NCI-H2107 treated with DMSO at 0.1 percent for 48 hours (cell line): ENCODE measurements at regions not wholly inside any gene's neighbourhood (a gene's known extent, or its start where the extent isn't known, plus 50 kb on each side); places are given as distances from the start of the nearest gene placed in this dataset.

Source experiments
- DNase-seq: peaks from one replicate; lab custom pipeline; 2025; ENCODE audit not compliant: unreplicated experiment; lab: John Stamatoyannopoulos, UW

DNA sequence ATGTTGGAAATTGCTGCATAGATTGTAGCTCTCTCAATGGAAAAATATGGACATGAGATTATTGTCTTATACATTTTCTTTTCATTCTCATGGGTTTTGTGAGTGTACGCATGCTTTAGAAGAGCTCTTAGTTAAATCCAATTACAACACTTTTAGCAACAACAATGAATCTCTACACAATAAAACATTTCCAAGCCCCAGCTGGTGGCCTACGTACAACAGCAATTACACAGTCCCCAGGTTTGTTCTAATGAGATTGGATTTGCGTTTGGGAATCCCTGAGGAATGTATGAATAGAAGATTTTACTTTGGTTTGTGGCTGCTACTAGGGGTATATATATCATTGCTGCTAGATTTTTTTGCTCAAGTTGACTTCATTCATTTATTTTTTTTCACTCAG is 98.6 kb downstream of the FHDC1 start:
- DNase-seq: peak; percentile 55

DNA sequence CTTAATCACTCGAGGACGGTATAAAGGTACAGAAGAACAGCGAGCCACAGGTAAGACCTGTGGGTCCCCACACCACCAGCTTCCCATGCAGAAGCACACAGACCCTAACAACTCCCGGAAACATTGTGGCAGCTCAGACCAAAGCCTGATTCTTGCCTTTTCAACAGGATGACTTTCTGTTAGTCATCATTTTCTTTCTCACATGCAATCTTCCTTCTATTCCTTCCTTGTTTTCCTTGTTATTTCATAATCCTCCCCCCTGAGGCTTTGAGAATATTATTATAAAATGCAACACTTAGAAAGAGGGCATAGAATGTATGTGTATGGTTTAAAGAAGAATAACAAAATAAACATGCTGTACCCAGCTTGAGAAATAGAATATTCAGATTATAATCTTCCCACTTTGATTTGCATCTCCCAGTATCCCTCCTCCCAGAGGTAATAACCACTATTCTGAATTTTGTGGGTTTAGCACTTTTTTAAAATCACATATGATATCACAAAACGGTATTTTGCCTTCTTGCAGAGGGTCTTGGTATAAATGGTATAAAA is 100.9 kb downstream of the FHDC1 start:
- DNase-seq: no peak

DNA sequence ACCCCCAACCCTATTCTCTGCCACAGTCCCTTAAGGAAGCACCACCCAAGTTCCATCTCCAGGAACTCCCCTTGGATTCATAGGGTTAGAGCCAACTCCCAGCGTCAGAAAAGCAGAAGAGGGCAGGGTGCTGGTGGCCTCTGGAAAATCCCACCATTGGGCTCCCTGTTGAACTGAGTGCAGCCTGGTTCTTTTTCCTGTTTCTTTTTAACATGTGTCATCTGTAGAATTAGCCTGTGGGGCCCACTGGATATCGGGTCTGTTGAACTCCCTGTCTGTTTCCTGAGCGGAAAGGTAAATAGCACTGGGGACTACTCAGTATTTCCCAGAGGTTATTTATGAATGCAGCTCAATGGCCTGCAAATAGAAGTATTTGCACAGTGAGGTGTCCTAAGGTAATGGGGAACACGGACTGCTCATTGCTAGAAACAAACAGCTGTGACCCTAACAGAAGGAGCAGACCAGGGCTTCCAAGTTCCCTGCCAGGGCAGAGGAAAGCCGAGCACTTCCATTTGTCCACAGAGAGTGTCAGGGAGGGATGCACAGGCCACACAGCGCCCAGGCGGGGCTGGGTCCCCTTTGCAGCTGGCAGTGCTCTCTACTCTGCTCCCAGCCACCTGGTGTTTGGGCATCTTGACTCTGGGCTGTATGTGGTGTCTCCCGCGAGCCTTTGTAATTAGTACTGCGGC is 102.6 kb downstream of the FHDC1 start:
- DNase-seq: peak; percentile 31

DNA sequence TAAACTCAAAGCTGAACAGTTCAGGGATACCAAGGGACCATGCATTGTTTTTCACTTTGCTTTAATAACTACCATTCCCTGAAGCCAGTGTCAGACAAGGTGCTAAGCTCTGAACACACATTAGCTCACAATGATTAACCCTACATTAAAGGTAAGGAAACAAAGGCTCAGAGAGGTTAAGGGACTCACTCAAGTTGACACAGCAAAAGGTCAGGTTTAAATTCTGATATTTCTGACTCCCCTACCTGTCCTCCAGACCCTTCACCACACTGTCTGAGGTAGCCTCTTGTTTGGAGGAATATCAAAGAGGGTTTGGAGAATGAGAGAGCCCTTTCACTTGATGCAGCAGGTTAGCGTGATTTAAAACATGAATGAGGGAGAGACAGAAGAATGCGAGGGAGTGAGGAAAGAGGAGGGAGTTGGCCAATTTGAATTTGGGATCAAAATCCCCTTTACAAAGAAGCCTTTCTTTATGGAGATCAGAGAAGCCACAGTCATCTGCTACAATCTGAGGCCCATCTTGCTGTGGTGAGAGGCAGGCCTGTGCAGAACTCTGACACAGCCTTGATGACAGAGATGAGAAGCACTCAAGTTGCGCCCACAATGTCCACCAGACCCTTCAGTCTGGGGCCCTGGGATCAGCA is 103.5 kb downstream of the FHDC1 start:
- DNase-seq: no peak

DNA sequence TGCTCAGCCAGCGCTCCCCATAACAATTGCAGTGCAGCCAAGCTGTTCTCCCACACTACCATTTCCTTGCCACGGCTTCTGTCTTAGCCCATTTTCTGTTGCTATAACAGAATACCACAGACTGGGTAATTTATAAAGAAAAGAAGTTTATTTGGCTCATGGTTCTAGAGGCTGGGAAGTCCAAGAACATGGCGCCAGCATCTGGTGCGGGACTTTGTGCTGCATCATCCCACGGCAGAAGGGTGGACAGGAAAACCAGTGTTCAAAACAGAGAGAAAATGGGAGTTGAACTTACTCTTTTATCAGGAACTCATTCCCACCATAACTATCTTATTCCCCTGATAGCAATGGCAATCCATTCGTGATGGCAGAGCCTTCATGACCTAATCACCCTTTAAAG is 104.6 kb downstream of the FHDC1 start:
- DNase-seq: no peak

DNA sequence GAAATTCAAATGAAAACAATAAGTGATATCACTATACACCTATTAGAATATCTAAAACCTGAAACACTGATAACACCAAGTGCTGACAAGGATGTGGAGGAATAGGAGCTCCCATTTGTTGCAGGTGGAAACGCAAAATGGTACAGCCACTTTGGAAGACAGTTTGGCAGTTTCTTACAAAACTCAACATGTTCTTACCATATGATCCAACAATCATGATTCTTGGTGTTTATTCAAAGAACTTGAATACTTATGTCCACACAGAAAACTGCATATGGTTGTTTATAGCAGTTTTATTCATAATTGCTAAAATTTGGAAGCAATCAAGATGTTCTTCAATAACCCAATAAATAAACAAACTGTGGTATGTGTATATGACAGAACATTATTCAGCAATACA is 107.9 kb downstream of the FHDC1 start:
- no peak for DNase-seq

DNA sequence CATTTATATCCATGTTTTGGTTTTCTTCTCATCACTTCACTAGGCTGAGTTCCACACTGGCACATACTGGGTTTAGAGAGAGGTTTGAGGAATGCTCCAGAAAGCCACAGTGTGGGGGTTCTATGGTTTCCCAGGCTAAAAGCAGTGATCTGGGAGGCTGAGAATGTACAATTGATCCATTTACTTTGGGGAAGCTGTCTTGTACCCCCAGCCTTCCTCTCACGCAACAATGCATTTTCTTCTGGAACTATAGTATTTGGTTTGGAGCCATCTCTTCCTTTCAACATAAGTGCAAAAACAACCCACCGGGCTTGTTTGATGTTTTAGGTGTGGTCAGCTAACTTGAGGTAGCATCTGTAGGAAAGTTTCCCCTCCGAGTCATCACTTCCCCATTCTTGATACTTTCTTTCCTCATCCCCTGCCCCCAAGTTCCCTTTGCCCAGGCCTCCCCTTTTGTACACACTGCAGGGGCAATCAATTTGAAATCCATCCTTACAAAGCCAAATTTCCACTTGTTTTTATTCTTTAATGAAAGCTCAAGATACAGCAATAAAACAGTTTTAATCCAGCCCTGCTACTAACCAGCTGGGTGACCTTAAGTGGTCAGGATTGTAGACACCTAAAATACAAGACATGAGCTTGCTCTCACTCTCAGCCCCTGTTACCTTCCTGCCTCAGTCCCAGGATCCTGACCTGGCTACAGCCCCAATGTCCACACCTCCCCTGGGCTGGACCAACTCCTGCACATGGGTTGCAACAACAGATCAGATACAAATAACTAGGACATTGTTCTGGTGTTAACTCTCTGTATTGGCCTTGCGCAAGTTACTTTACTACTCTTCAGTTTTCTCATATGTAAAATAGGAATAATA is 109.2 kb downstream of the FHDC1 start:
- DNase-seq: no peak

DNA sequence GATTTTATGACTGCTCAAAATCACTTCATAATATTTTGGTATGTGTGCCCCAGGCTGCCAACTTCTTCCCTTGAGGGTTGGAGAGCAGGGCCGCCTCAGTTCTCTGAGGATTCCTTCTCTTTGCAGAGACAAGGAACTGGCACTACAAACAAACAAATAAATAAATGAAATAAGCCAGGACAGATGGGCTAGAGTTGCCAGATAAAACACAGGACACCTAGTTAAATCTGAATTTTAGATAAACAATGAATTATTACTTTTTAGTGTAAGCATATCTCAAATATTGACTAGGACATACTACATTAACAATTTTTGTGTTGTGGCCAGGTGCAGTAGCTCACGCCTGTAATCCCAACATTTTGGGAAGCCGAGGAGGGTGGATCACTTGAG is 122.5 kb downstream of the FHDC1 start:
- no peak for DNase-seq

DNA sequence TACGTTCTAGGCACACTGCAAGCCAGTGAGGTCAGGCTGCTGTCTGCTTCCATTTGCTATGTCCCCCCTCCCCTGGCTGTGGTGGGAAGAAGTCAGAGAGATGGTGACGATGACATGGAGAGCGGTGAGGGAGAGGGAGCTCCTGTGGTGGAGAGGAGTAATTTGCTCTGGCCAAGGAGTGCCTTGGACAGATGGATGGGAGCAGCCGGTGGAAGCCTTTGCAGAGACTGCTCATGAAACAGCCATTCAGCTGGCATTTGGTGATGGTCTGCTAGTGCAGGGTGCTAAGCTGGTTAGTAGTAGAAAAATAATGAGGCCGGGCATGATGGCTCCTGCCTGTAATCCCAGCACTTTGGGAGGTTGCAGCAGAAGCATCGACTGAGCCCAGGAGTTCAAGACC is 124.1 kb downstream of the FHDC1 start:
- DNase-seq: no peak

DNA sequence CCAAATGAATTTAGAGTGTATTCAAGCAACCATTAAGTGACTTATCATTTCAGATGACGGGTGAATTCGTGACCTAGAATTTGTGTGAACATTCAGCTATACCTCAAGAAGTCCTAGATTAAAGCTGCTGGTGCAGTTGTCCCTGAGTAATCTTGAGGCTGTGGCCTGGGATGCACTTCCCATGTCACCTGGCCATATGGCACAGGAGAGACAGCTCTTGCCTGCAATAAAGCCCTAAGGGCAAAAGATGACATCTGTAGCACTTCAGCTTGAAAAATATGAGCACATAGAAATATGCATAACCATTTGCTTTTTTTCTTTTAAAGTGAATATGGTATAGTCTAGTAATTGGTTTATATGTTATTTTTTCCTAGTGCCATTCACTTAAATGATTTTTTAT is 125.8 kb downstream of the FHDC1 start:
- DNase-seq: no peak

DNA sequence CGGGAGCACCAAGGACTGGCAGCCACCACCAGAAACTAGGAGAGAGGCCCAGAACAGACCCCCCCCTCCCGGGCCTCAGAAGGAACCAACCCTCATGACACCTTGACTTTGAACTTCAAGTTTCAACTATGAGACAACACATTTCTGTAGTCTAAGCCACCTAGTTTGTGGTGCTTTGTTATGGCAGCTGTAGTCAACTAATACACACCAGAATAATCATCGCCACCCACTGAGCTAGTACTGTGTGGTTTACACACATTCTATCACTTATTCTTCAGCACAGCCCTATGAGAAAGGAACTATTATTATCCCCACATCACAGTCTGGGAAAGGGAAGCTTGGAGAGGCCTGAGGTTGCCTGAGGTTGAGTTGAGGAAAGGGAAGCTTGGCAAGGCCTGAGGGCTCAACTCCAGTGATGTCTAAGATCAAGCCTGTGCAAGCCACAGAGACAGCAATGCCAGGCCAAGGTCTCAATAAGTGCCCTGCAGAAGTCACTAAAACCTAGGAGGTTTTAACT is 126.6 kb downstream of the FHDC1 start:
- no peak for DNase-seq

DNA sequence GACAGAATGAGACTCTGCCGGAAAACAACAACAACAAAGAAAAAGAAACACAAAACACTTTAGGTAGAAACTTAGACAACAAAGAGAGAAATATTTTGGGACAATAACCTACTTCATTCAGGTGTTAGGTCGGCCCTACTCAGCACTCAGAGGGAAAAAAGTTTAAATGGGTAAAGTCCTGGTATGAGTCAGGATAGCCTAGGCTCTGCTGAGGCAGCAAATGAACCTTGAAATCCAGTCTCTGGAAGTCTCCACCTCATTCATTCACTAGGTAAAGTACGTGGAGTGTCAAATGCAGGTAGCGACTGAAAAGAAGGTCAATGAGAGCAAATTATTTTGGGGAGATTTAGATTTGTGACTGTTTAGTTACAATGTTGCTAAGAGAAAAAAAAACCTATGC is 127.4 kb downstream of the FHDC1 start:
- no peak for DNase-seq

DNA sequence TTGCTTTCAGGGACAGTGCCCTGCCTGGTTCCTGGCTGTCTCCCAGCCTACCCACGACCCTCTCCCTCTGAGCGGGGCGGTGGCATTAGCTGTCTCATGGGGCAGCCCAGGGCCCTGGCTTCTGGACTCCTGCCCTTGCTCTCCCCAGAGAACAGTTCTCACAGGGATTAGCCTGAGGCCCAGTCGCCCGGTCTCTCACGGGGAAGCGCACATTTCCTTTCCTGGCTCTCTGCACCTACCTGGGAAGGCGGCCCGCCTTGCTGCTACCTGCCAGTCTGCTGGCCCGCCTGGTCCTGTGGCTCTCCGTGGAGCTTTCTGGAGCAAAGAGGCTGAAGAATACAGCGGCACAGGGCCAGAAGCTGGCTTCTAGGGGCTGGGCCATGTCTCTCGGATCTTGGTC is 128.4 kb downstream of the FHDC1 start:
- no peak for DNase-seq

DNA sequence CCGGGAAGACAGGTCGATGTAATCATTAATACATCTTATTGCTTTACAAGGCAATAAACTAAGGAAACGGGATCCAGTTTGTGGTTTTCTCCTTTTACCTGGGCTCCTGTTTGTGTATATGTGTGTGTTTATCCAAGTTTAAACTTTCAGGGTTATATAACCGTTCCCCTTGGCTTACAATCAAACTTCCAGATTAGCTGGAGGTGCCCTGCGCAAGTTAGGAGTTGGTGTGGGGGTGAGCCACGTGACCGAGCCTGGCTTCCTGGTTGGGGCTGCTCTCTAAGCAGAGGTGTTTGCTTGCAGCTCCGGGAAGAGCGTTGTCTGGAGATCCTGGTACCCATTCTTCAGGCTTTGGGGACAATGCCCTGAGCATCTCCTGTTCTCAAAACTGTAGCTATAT is 129.2 kb downstream of the FHDC1 start:
- DNase-seq: no peak

DNA sequence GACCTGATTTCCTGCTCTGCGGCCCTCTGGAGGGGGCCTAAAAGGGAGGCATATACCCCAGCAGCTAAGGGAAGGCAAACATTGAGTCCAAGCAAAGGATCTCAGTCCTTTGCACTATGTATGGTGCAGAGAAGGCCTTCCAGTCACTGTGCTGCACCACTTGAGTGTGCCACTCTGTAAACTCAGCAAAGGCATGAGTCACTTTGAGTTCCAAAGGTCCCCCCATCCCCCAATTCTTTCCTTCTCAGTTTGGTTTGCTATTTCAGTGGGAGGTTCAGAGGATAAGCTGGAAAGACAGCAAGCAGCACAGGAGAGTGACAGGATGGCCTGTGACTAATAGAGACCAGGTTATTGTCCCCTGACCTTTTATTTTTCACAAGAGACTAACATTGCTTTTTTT is 131.3 kb downstream of the FHDC1 start:
- no peak for DNase-seq

DNA sequence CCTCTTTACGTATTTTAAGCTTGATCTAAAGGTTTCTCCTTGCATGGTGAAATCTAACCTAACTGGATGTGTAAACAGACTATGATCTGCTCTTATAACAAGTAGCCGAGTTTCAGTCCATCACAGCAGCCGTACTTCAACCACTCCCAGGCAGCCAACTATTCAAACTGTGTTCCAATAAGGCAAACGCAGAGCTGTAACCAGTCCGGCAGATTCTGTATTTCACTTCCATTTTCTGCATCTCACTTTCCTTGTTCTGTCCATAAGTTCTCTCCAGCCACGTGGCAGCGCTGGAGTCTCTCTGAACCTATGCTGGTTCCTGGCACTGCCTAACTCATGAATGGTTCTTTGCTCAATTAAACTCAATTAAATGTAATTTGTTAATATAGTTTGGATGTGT is 132.6 kb downstream of the FHDC1 start:
- no peak for DNase-seq

DNA sequence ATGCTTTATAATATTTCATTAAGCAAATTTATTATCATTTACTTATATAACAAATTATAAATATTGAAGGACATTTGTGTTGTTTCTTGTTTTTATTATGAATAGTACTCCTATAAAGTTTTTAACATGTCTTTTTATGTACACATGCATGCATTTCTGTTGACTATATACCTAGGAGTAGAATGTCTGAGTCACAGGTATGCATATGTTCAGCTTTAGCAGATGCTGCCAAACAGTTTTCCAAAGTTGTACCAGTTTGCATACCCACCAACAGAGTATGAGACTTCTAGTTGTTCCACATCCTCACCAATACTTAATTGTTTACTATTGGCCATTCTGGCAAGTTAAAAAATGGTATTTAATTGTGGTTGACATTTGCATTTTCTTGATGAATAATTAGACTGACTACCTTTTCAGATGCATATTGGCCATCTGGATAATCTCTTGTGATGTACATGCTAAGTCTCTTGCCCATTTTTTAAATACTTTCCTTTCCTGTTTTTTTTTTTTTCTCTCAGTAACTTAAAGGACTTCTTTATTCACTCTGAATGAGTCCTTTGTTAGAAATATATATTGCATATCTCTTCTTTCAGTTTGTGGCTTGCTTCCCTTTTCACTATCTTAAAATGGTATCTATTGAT is 132.2 kb upstream of the TRIM2 start:
- no peak for DNase-seq

DNA sequence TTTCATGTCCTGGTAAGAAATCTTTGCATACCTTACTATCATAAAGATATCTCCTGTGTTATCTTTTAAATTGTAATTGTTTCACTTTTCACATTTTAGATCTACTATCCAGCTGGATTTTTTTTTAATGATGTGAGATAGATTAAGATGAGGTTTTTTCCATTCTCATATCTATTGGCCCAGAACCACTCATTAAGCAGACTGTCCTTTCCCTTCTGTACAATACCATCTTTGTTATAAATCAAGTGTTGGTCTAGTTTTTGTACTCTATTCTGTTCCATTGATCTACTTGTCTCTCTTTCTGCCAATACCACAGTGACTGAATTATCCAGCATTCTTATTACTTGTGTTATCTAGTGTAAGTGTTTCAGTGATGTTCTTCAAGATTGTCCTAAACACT is 131.6 kb upstream of the TRIM2 start:
- DNase-seq: no peak

DNA sequence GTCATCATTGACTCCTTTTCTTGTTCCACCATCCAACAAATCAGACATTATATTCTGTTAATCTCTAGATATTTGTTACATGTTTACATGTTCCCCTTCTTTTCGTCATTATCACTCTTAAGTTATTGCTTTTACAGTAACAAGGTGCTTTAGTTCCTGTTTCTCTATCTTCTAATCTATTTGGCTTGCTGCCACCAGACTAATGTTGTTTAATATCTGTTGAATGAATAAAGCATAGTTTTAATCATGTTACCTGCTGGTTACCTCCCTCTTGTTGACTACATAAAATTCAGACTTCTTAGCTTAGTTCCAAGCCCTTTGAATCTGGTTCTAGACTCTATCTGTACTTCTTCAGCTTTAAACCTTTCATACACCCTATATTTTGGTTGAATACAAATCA is 129.8 kb upstream of the TRIM2 start:
- DNase-seq: no peak

DNA sequence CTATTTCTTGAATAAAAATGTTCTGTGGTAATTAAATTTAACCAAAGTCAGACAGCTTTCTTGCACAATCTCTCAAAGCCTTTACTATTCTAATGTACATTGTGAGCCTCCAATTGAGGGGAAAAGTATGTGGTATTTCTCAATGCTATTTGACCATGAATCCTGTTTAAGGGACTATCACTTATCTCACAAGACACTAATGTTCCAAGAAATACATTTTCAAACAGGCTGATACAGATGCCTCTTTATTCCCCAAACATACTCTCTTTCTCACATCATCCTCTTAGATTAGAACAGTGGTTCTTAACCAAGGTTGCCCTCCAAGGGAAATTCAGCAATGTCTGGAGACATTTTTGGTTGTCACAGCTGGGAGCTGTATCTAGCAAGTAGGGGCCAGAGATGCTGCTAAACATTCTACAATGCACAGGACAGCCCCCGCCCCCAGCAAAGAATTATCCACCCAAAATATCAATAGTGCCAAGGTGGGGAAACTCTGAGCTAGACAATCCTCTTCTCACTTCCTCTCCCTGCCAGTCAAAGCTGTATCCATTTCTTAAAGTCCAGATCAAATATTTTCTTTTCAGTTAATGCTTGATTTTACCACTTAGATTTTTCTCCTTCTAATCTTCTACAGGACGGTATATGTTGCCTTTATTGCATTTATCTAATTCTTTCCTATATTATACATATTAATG is 129.2 kb upstream of the TRIM2 start:
- no peak for DNase-seq
